PC-9 (cell line): ENCODE measurements at regions not wholly inside any gene's neighbourhood (a gene's known extent, or its start where the extent isn't known, plus 50 kb on each side); places are given as distances from the start of the nearest gene placed in this dataset.
"Not testable (repeated sequence)": the region's sequence is repeated elsewhere in the genome, so short reads cannot be mapped to it uniquely, and the experiment has no call there.

Experiments used
- CTCF ChIP-seq: fragments of 200-600 bp; sonication (generic); conservative IDR thresholded peaks from 2 replicates; pipeline ENCODE4 v1.6.1; 2017; ENCODE audit warnings: mixed run types, antibody characterized with exemption, mild to moderate bottlenecking, moderate library complexity
- EZH2 ChIP-seq: fragments of 200-600 bp; sonication (generic); IDR thresholded peaks from 2 replicates; pipeline ENCODE4 v1.8.0; 2017; ENCODE audit warnings: antibody characterized with exemption, low read depth

GRCh38 chrX:114167276-114167675 lies 416.6 kb upstream of the HTR2C start:
- TF ChIP-seq CTCF, EZH2: not testable (repeated sequence)
